Lower leg skin (tissue), 4 donors: ENCODE measurements at regions not wholly inside any gene's neighbourhood (a gene's known extent, or its start where the extent isn't known, plus 50 kb on each side); places are given as distances from the start of the nearest gene placed in this dataset.

Source experiments
- DNase-seq, 2 donors: peaks; one replicate each; pipeline ENCODE4 v3.0.0-alpha.2; 2019; ENCODE audit warnings: low spot score in 2 of 2
- H3K4me3 ChIP-seq: fragments of 200-600 bp; sonication (generic); 2 replicates; pipeline ENCODE4 v1.5.1; 2017; ENCODE audit warnings: mild to moderate bottlenecking, low read depth; ENCODE audit not compliant: poor library complexity, severe bottlenecking
- POLR2A ChIP-seq, 2 donors: fragments of 450-650 bp; IDR thresholded peaks; one replicate each; pipeline ENCODE4 v1.6.1; 2016 to 2017; ENCODE audit warnings: antibody characterized with exemption in 2 of 2, mild to moderate bottlenecking in 1 of 2, moderate library complexity in 1 of 2
- WGBS, 2 donors: methylation state at CpG; one replicate each; pipeline ENCODE4 v1.1.5; 2018; 5-methylcytosine and 5-hydroxymethylcytosine counted together
- intact Hi-C: fragments of 100-400 bp; cut with DNase I; formaldehyde crosslinking; loops from one replicate; pipeline ENCODE4 v1.15.0; 2023; ENCODE audit warnings: low total_unique reads
- TF ChIP-seq, protein P1 (sequence below), 3 donors: fragments of 450-650 bp; IDR thresholded peaks; one replicate each; pipeline ENCODE4 v1.5.1; 2016; ENCODE audit warnings: antibody characterized with exemption in 3 of 3, mild to moderate bottlenecking in 3 of 3, moderate library complexity in 2 of 3

DNA sequence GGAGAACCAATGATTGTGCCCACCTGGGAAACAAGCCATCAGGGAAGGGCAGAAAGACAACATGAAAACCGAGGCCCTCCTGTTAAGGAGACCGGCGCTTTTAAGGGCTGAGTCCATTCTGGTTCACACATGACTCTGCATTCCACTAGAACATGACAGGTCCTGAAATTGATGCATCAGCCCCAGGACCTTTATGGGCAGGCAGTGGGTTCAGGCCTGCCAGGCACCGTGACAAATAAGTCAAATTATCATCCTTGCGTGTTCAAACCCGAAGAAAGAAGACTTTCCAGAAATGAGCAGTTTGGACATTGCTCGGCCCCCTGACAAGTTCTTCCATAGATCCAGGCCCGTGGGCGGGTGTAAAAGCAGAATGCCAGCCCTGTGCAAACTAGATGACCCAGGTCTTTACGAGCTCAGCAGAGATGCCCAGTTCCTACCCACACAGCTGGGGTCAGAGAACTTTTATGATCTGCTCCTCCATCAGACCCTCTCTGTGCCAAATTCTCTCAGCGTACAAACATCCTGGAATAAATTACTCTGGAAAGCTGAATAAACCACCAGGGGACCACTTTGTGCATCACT lies 295.5 kb upstream of the WWC1 start:
- DNase-seq = no peak
- no peak for TF ChIP-seq POLR2A (IDR thresholded peaks at IDR 0.05)
- TF ChIP-seq, protein P1, sequence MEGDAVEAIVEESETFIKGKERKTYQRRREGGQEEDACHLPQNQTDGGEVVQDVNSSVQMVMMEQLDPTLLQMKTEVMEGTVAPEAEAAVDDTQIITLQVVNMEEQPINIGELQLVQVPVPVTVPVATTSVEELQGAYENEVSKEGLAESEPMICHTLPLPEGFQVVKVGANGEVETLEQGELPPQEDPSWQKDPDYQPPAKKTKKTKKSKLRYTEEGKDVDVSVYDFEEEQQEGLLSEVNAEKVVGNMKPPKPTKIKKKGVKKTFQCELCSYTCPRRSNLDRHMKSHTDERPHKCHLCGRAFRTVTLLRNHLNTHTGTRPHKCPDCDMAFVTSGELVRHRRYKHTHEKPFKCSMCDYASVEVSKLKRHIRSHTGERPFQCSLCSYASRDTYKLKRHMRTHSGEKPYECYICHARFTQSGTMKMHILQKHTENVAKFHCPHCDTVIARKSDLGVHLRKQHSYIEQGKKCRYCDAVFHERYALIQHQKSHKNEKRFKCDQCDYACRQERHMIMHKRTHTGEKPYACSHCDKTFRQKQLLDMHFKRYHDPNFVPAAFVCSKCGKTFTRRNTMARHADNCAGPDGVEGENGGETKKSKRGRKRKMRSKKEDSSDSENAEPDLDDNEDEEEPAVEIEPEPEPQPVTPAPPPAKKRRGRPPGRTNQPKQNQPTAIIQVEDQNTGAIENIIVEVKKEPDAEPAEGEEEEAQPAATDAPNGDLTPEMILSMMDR (IDR thresholded peaks at IDR 0.05) = no peak
- intact Hi-C loops = no loop called here
- 30 to 60% methylated on average over 11 of the region's 11 CpGs for WGBS, 2 donors
- no peak overlapping the region for H3K4me3 ChIP-seq

DNA sequence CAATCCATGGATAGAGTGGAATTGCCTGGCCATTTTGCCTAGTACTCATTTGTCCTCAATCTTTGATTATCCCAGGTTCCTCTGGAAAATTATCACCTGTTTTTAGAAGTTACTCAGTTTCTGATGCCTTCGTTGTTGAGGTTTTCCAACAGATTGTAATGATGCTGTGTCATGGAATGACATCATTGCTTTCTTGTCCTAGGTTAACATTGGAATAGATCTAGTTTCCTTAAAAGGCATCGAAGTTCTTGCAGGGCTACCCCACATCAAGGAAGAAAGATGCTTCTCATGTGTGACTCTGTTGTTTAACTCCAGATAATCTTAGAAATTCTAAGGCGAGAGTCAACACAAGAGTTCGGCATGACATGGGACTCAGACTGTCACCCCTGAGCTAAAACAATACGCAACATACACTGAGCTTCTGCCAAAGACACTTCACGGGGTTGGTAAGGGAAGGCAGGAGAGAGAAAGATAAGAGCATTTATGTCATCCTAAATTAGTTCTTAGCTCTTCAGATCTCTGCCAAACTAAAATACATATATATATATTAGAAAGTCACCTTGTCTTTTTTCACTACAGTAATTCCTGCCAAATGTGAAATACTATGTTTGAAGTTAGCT lies 293.2 kb upstream of the WWC1 start:
- DNase-seq = no peak
- no peak overlapping the region for H3K4me3 ChIP-seq
- intact Hi-C loops = no loop called here
- 80 to 81% methylated on average over 6 of the region's 6 CpGs for WGBS, 2 donors
- no peak for TF ChIP-seq POLR2A (IDR thresholded peaks at IDR 0.05)
- TF ChIP-seq, protein P1 (IDR thresholded peaks at IDR 0.05) = no peak

DNA sequence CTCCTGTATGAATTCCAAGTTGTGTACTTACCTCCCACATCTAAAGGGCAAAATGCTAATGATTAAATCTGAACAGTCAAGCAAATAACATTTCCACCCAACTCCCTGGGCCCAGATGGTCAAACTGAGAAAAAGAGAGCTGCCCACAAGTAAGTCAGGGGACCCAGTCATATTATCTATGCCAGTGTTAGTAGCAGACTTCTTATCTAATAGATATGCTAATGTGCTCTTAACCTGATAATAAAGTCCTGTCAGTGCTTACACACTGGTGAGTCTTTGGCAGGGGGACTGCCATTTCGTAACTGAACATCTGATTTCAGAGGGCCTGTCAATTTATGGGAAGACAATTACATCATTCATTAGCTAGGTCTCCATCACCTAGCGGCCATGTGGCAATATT lies 292.3 kb upstream of the WWC1 start:
- H3K4me3 ChIP-seq = no peak overlapping the region
- DNase-seq = no peak
- TF ChIP-seq POLR2A (IDR thresholded peaks at IDR 0.05) = no peak
- TF ChIP-seq, protein P1 (IDR thresholded peaks at IDR 0.05) = no peak
- intact Hi-C loops = no loop called here
- WGBS, 2 donors = 75 to 88% methylated on average over 2 of the region's 2 CpGs

DNA sequence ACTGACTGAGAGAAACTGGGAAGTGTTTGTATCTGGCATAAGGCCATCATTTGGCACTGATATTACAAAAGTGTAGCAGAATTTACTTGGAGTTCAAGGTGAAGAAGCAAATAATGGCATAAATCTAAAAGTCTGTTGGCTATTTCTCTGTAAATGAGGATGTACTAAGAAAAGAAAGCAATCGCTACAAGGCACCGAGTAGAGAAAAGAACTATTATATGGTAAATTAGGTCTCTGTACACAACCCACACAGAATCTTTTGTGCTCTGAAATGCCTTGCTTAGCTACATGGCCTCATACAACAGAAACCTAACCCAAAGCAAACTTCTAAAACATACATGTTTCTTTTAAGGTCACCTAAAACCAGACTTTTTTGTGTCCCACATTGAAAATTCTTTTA lies 290.1 kb upstream of the WWC1 start:
- no peak overlapping the region for H3K4me3 ChIP-seq
- no peak for TF ChIP-seq POLR2A (IDR thresholded peaks at IDR 0.05)
- TF ChIP-seq, protein P1 (IDR thresholded peaks at IDR 0.05) = no peak
- intact Hi-C loops = no loop called here
- no peak for DNase-seq
- WGBS, 2 donors = 69 to 82% methylated on average over 2 of the region's 2 CpGs

DNA sequence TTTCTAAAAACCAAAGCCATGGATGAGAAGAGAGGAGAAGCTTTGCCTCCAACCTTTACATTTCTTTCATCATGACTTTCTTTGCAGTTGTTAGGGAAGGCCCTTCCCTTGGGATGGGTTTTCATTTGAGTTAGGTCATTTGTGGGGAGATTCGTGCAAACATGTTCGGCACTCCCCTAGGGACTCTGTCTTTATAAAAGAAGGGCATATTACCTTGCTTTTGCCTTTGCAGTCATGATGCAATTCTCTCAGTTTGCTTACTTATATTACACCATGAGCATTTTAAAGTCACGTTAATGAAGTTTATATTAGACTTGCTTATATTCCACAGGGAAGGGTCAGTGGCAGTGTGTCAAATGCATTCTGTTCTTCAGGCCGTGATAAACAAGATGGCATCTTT lies 289.3 kb upstream of the WWC1 start:
- TF ChIP-seq, protein P1 (IDR thresholded peaks at IDR 0.05) = no peak
- TF ChIP-seq POLR2A (IDR thresholded peaks at IDR 0.05) = no peak
- no peak overlapping the region for H3K4me3 ChIP-seq
- no peak for DNase-seq
- WGBS, 2 donors = 48 to 57% methylated on average over 4 of the region's 4 CpGs
- intact Hi-C loops = no loop called here

DNA sequence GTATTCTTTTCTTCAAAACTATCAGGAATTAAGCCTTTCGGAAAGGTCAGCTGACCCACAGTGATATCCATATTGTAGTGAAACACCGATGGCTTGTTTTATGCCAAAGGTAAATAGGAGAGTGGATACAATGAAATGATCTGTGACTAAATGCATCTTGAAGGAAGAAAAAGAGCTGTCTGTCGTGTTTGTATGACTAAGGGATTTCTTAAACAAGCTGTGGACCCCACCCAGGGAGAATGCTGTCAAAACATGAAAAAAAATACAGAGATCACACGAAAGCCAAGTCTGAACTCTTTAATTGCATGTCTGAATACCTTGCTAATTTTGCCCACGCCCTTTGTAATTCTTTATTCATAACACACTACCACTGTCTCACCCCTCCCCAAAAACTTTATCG lies 286.4 kb upstream of the WWC1 start:
- no peak overlapping the region for H3K4me3 ChIP-seq
- TF ChIP-seq POLR2A (IDR thresholded peaks at IDR 0.05) = no peak
- TF ChIP-seq, protein P1 (IDR thresholded peaks at IDR 0.05) = no peak
- no peak for DNase-seq
- WGBS, 2 donors = 46 to 56% methylated on average over 6 of the region's 6 CpGs
- intact Hi-C loops = no loop called here
